NCI-H748 (cell line): ENCODE measurements at regions not wholly inside any gene's neighbourhood (a gene's known extent, or its start where the extent isn't known, plus 50 kb on each side); places are given as distances from the start of the nearest gene placed in this dataset.
A peak's percentile ranks its signal among the peaks of the same experiment; 100 is the strongest.
"Not testable (repeated sequence)": the region's sequence is repeated elsewhere in the genome, so short reads cannot be mapped to it uniquely, and the experiment has no call there.

ENCODE experiments used
- DNase-seq: peaks from one replicate; lab custom pipeline; 2025; ENCODE audit not compliant: unreplicated experiment; lab: John Stamatoyannopoulos, UW

GRCh38 chr2:39570614-39571013, 95.1 kb upstream of the TMEM178A start:
- DNase-seq = no peak

- no peak for DNase-seq
These were observed 94.5 kb upstream of the TMEM178A start for GRCh38 chr2:39571111-39571731.

- DNase-seq = no peak
These were observed 92.4 kb upstream of the TMEM178A start for GRCh38 chr2:39573276-39573675.

- no peak for DNase-seq
These were observed 83.9 kb upstream of the TMEM178A start for GRCh38 chr2:39581866-39582265.

- no peak for DNase-seq
These were observed 82.5 kb upstream of the TMEM178A start for GRCh38 chr2:39583213-39583612.

- no peak for DNase-seq
These were observed 81.9 kb upstream of the TMEM178A start for GRCh38 chr2:39583781-39584180.

GRCh38 chr2:39584283-39584965, 81.3 kb upstream of the TMEM178A start:
- DNase-seq = no peak

GRCh38 chr2:39585531-39585930, 80.2 kb upstream of the TMEM178A start:
- not testable (repeated sequence) for DNase-seq

- no peak for DNase-seq
These were observed 78.5 kb upstream of the TMEM178A start for GRCh38 chr2:39587168-39587567.

- DNase-seq = no peak
These were observed 78.1 kb upstream of the TMEM178A start for GRCh38 chr2:39587641-39588040.

GRCh38 chr2:39593439-39594393, 72.0 kb upstream of the TMEM178A start:
- DNase-seq = peak; percentile 48

GRCh38 chr2:39595116-39595515, 70.6 kb upstream of the TMEM178A start:
- no peak for DNase-seq

- DNase-seq = no peak
These were observed 68.4 kb upstream of the TMEM178A start for GRCh38 chr2:39597314-39597713.

GRCh38 chr2:39602616-39603015, 63.1 kb upstream of the TMEM178A start:
- no peak for DNase-seq

GRCh38 chr2:39603436-39603835, 62.3 kb upstream of the TMEM178A start:
- DNase-seq = no peak

- no peak for DNase-seq
These were observed 60.9 kb upstream of the TMEM178A start for GRCh38 chr2:39604866-39605265.

- no peak for DNase-seq
These were observed 59.1 kb upstream of the TMEM178A start for GRCh38 chr2:39606585-39606984.

- DNase-seq = no peak
These were observed 58.0 kb upstream of the TMEM178A start for GRCh38 chr2:39607538-39608262.

GRCh38 chr2:39608263-39608575, 57.5 kb upstream of the TMEM178A start:
- no peak for DNase-seq

- DNase-seq = no peak
These were observed 56.9 kb upstream of the TMEM178A start for GRCh38 chr2:39608686-39609441.

GRCh38 chr2:39609917-39610316, 55.8 kb upstream of the TMEM178A start:
- no peak for DNase-seq
